OCI-LY3 (cell line): ENCODE measurements at regions not wholly inside any gene's neighbourhood (a gene's known extent, or its start where the extent isn't known, plus 50 kb on each side); places are given as distances from the start of the nearest gene placed in this dataset.

Source experiments
- EZH2phosphoT487 ChIP-seq: fragments of 200-600 bp; shearing (Covaris generic); IDR thresholded peaks from 2 replicates; pipeline ENCODE4 v1.6.1; 2018; ENCODE audit warnings: antibody characterized with exemption, mixed run types, low read depth
- TF ChIP-seq, protein P1 (sequence below): fragments of 200-600, 300-600 bp; sonication (generic); IDR thresholded peaks from 2 replicates; pipeline ENCODE4 v1.5.1; 2014; ENCODE audit warnings: antibody characterized with exemption, low read length, low read depth

DNA sequence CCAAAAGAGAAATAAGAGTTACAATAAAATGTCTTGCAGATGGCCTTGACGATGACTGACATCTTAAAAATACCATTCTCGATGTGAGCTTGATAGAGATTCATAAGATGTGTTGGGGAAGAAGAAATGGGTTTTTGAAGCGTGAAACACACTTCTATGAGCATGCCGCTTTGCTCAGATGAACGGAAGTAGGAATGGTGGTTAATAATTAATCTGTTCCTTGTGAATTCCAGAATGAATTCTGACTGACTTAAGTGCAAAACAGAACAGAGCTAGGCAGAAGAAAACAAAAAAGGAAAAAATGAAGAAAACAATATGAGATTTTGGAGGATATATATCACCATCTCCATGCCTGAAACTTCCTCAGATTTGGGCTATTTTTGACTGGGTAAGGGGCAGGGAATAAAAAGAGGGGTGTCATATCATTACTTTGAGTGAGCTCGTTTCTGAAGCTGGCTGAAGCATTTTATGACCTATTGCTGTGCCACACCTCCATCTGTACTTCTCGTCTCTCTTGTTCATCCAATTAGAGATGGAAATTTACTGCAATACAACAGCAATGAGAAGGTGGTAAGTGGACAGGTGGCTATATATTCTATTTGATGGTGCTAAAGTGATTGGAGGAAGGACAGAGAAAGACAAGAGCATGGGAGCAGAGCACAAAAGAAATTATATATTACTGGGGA lies 1152.0 kb upstream of the CDH8 start:
- TF ChIP-seq, protein P1, sequence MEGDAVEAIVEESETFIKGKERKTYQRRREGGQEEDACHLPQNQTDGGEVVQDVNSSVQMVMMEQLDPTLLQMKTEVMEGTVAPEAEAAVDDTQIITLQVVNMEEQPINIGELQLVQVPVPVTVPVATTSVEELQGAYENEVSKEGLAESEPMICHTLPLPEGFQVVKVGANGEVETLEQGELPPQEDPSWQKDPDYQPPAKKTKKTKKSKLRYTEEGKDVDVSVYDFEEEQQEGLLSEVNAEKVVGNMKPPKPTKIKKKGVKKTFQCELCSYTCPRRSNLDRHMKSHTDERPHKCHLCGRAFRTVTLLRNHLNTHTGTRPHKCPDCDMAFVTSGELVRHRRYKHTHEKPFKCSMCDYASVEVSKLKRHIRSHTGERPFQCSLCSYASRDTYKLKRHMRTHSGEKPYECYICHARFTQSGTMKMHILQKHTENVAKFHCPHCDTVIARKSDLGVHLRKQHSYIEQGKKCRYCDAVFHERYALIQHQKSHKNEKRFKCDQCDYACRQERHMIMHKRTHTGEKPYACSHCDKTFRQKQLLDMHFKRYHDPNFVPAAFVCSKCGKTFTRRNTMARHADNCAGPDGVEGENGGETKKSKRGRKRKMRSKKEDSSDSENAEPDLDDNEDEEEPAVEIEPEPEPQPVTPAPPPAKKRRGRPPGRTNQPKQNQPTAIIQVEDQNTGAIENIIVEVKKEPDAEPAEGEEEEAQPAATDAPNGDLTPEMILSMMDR, result no peak
- no peak for TF ChIP-seq EZH2phosphoT487
